ENCODE measurements at regions not wholly inside any gene's neighbourhood (a gene's known extent, or its start where the extent isn't known, plus 50 kb on each side); places are given as distances from the start of the nearest gene placed in this dataset.

DNA sequence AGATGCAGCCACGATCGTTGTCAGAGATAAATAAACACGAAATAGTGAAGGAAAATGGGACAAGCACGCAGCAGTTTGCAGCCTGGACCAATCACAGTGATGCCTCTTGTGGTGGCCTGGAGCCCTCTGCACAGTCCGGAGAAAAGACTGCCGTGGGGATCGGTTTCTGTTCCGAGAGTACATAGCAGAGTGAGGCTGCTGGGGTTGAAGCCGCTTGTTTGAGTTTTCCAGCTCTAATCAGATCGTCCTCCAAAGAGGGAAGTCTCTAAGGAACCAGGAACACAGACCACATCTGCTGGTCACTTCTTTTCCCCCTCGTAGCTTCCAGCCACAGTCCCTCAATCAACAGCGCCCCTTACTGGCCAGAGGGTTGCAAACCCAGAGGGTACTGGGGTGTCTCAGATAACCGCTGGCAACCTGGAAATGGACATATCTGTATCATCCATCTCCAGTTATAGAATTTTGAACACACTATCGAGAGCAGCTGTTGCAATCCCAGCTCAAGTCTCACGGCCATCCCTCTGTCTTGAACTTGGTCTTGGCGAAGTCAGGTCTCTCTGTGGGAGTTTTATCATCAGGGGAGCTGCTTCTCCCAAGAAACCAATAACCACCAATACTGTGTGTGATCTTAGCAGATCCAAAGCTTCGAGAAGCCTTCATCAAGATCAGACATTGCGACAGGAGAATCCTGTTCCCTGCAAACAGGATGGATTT is 57.4 kb downstream of the OLIG1 start:
- TF ChIP-seq ZFX (IDR thresholded peaks at IDR 0.05; ENCODE audit: borderline replicate concordance) = no peak
- TF ChIP-seq CTCF (IDR thresholded peaks at IDR 0.05) = peak; percentile 64
- no peak overlapping the region for H3K27ac ChIP-seq

- TF ChIP-seq ZFX (IDR thresholded peaks at IDR 0.05; ENCODE audit: borderline replicate concordance) (no peak), CTCF (IDR thresholded peaks at IDR 0.05) (no peak)
- H3K27ac ChIP-seq = no peak overlapping the region
Measured at GRCh38 chr21:33127868-33128242, 57.9 kb downstream of the OLIG1 start.

GRCh38 chr21:33128538-33128937 is 58.6 kb downstream of the OLIG1 start:
- no peak overlapping the region for H3K27ac ChIP-seq
- TF ChIP-seq ZFX (IDR thresholded peaks at IDR 0.05; ENCODE audit: borderline replicate concordance) (no peak), CTCF (IDR thresholded peaks at IDR 0.05) (no peak)

GRCh38 chr21:33132054-33132453 is 62.1 kb downstream of the OLIG1 start:
- H3K27ac ChIP-seq = no peak overlapping the region
- TF ChIP-seq CTCF (IDR thresholded peaks at IDR 0.05) = peak; percentile 29
- no peak for TF ChIP-seq ZFX (IDR thresholded peaks at IDR 0.05; ENCODE audit: borderline replicate concordance)

DNA sequence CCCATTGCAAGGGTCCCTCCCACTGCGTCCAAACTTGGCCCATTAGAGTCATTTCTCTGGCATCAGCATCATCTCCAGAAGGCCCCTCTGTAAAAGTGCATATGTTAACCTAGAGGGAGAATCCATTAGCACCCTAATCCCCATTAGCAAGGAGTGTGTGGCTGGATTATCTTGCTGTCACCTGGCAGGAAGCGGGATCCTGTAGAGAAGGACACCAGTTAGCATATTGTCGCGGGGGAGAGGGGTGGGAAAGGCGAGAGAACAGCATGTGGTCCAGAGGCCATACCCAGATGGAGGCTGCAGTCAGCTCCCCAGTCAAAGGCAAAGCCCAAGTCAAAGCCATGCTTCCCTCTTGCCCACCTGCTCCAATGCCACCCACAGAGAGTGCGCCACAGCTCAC is 64.0 kb downstream of the OLIG1 start:
- TF ChIP-seq ZFX (IDR thresholded peaks at IDR 0.05; ENCODE audit: borderline replicate concordance) (no peak), CTCF (IDR thresholded peaks at IDR 0.05) (no peak)
- H3K27ac ChIP-seq = no peak overlapping the region

GRCh38 chr21:33135925-33136324 is 66.0 kb downstream of the OLIG1 start:
- no peak for TF ChIP-seq ZFX (IDR thresholded peaks at IDR 0.05; ENCODE audit: borderline replicate concordance)
- TF ChIP-seq CTCF (IDR thresholded peaks at IDR 0.05) = no peak
- H3K27ac ChIP-seq = no peak overlapping the region

DNA sequence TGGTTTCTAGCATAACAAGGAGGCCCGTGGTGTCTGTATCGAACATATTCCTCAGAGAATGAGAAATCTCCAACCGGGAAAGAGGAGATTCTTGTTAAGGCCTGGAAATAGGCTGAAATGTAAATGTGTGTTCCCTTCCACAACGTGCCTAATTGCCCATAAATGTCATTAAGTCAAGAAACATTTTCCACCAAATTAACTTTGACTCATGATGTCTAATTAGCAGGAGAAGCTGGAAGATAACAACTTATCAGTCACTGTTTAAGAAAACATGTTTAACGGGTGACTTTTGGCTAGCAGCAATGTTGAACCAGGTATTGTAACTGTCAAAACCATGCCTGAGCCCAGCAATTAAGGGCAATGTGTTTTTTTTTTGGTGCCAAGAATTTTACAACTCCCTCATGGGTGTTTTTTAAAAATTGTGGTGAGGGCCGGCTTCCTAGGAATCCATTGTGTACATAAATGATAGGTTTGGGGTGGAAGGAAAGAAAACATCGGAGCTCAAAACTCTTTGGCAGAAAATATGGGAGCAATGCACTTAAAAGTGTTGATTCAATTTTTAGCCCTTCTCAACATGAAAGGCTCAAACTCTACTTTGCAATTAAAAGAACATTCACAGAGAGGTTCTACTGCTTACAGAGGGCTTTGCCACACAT is 67.0 kb downstream of the OLIG1 start:
- no peak overlapping the region for H3K27ac ChIP-seq
- TF ChIP-seq CTCF (IDR thresholded peaks at IDR 0.05) = no peak
- no peak for TF ChIP-seq ZFX (IDR thresholded peaks at IDR 0.05; ENCODE audit: borderline replicate concordance)
